Spinal cord (tissue), 9 donors: ENCODE measurements at regions not wholly inside any gene's neighbourhood (a gene's known extent, or its start where the extent isn't known, plus 50 kb on each side); places are given as distances from the start of the nearest gene placed in this dataset.

Experiments used
- DNase-seq, 6 donors: peaks; one replicate each; pipeline versions ENCODE4 v3.0.0 to v3.0.0-alpha.2; 2013 to 2015; ENCODE audit warnings: low spot score in 6 of 6, low read depth in 4 of 6
- H3K27ac ChIP-seq: one replicate; pipeline ENCODE4 v1.5.1; 2013; ENCODE audit warnings: low read depth, low read length, control low read depth
- H3K27me3 ChIP-seq: one replicate; pipeline ENCODE4 v1.6.1; 2013; ENCODE audit warnings: low read length; ENCODE audit not compliant: control insufficient read depth, insufficient read depth
- H3K36me3 ChIP-seq: one replicate; pipeline ENCODE4 v1.6.1; 2013; ENCODE audit warnings: low read length; ENCODE audit not compliant: control insufficient read depth, insufficient read depth
- H3K4me1 ChIP-seq: one replicate; pipeline ENCODE4 v1.6.1; 2013; ENCODE audit warnings: low read length; ENCODE audit not compliant: control insufficient read depth, insufficient read depth
- H3K4me3 ChIP-seq: one replicate; pipeline ENCODE4 v1.5.1; 2013; ENCODE audit warnings: low read depth, low read length, control low read depth
- H3K9me3 ChIP-seq: one replicate; pipeline ENCODE4 v1.6.1; 2013; ENCODE audit warnings: low read length; ENCODE audit not compliant: control insufficient read depth, insufficient read depth
- WGBS: methylation state at CpG from one replicate; pipeline ENCODE4 v1.1.5; 2013; ENCODE audit warnings: missing lambda C conversion rate; ENCODE audit not compliant: insufficient coverage; 5-methylcytosine and 5-hydroxymethylcytosine counted together
- donor health status: healthy.

GRCh38 chr11:112310848-112311247 lies 50.2 kb upstream of the PLET1 start:
- H3K4me3 ChIP-seq = no peak overlapping the region
- H3K27me3 ChIP-seq = no peaks in the 10 kb centered on the region
- no peaks in the 10 kb centered on the region for H3K36me3 ChIP-seq
- no peaks in the 10 kb centered on the region for H3K9me3 ChIP-seq
- H3K27ac ChIP-seq = no peak overlapping the region
- peak in 1 of 6 donors; percentile 30 for DNase-seq
- no peaks in the 10 kb centered on the region for H3K4me1 ChIP-seq
- WGBS = 91% methylated on average over 8 of the region's 8 CpGs

GRCh38 chr11:112315057-112315720 lies 54.5 kb upstream of the PLET1 start:
- Histone ChIP-seq H3K27ac (no peak overlapping the region), H3K9me3 (no peaks in the 10 kb centered on the region), H3K27me3 (no peaks in the 10 kb centered on the region), H3K4me3 (no peak overlapping the region), H3K4me1 (no peaks in the 10 kb centered on the region), H3K36me3 (no peaks in the 10 kb centered on the region)
- DNase-seq = peak in 1 of 6 donors; percentile 40
- WGBS = no CpG with 5 or more reads among the region's 8 CpGs

GRCh38 chr11:112315861-112316739 lies 55.4 kb upstream of the PLET1 start:
- Histone ChIP-seq H3K9me3 (no peaks in the 10 kb centered on the region), H3K27me3 (no peaks in the 10 kb centered on the region), H3K36me3 (no peaks in the 10 kb centered on the region), H3K4me1 (peaks cover 6% of the 10 kb centered on the region), H3K4me3 (no peak overlapping the region), H3K27ac (no peak overlapping the region)
- 85% methylated on average over 7 of the region's 11 CpGs for WGBS
- no peak for DNase-seq

- H3K27ac ChIP-seq = no peak overlapping the region
- no peak overlapping the region for H3K4me3 ChIP-seq
- H3K27me3 ChIP-seq = no peaks in the 10 kb centered on the region
- H3K36me3 ChIP-seq = no peaks in the 10 kb centered on the region
- H3K4me1 ChIP-seq = peaks cover 6% of the 10 kb centered on the region
- WGBS = 61% methylated on average over 2 of the region's 4 CpGs
- no peaks in the 10 kb centered on the region for H3K9me3 ChIP-seq
- no peak for DNase-seq
These were observed 56.3 kb upstream of the PLET1 start for GRCh38 chr11:112316971-112317370.

- H3K9me3 ChIP-seq = no peaks in the 10 kb centered on the region
- H3K27me3 ChIP-seq = no peaks in the 10 kb centered on the region
- no peak overlapping the region for H3K27ac ChIP-seq
- no peak for DNase-seq
- H3K36me3 ChIP-seq = no peaks in the 10 kb centered on the region
- WGBS = no CpG with 5 or more reads among the region's 1 CpG
- no peak overlapping the region for H3K4me3 ChIP-seq
- H3K4me1 ChIP-seq = peaks cover 6% of the 10 kb centered on the region
These were observed 57.5 kb upstream of the PLET1 start for GRCh38 chr11:112318184-112318591.

- WGBS = 89% methylated on average over 1 of the region's 1 CpG
- DNase-seq = peak in 1 of 6 donors; percentile 33
- H3K9me3 ChIP-seq = no peaks in the 10 kb centered on the region
- no peaks in the 10 kb centered on the region for H3K27me3 ChIP-seq
- no peaks in the 10 kb centered on the region for H3K36me3 ChIP-seq
- H3K4me3 ChIP-seq = no peak overlapping the region
- H3K27ac ChIP-seq = no peak overlapping the region
- H3K4me1 ChIP-seq = peaks cover 6% of the 10 kb centered on the region
These were observed 58.0 kb upstream of the PLET1 start for GRCh38 chr11:112318661-112319060.

GRCh38 chr11:112320668-112321067 lies 60.0 kb upstream of the PLET1 start:
- no peak overlapping the region for H3K4me3 ChIP-seq
- H3K36me3 ChIP-seq = no peaks in the 10 kb centered on the region
- no peak overlapping the region for H3K27ac ChIP-seq
- peak in 2 of 6 donors; percentile 68 to 74 for DNase-seq
- peaks cover 6% of the 10 kb centered on the region for H3K4me1 ChIP-seq
- H3K9me3 ChIP-seq = no peaks in the 10 kb centered on the region
- 22% methylated on average over 5 of the region's 5 CpGs for WGBS
- no peaks in the 10 kb centered on the region for H3K27me3 ChIP-seq

- H3K9me3 ChIP-seq = no peaks in the 10 kb centered on the region
- peaks cover 6% of the 10 kb centered on the region for H3K4me1 ChIP-seq
- DNase-seq = peak in 2 of 6 donors; percentile 49 to 85
- 73% methylated on average over 6 of the region's 8 CpGs for WGBS
- H3K4me3 ChIP-seq = no peak overlapping the region
- H3K36me3 ChIP-seq = no peaks in the 10 kb centered on the region
- no peak overlapping the region for H3K27ac ChIP-seq
- H3K27me3 ChIP-seq = no peaks in the 10 kb centered on the region
These were observed 61.0 kb upstream of the PLET1 start for GRCh38 chr11:112321501-112322172.

DNA sequence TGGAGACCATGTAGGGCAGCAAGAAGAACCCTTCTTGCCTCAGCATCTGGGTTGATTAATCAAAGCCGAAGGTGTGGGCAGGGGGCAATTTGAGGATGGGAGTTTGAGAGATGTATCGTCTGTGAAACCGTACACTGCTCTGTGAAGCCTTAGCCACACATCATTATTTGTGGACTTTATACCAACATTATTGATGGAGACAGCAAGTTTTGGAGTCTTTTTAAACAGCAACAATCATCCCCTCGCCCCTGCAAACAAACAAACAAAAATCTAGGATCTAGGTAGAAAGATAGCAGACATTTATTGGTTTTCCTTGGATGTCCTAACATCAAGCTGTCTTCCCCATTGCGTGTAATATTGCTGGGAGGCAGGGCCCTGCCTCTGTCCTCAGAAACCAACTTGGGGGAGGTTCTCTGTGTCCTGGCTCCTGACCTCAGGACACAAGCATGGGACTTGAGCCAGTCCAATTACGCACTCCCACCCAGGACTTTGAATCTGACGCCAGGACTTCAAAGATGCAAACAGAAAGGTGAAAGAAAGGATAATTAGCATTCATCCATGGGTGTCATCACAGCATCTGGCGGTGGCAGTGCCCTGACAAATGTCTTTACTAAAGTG lies 61.6 kb upstream of the PLET1 start:
- no peaks in the 10 kb centered on the region for H3K9me3 ChIP-seq
- no peak overlapping the region for H3K27ac ChIP-seq
- H3K27me3 ChIP-seq = no peaks in the 10 kb centered on the region
- WGBS = 78% methylated on average over 3 of the region's 8 CpGs
- H3K4me3 ChIP-seq = no peak overlapping the region
- no peaks in the 10 kb centered on the region for H3K36me3 ChIP-seq
- DNase-seq = no peak
- peaks cover 6% of the 10 kb centered on the region for H3K4me1 ChIP-seq
